K562 (cell line): ENCODE measurements at regions not wholly inside any gene's neighbourhood (a gene's known extent, or its start where the extent isn't known, plus 50 kb on each side); places are given as distances from the start of the nearest gene placed in this dataset.

Experiments used
- BCOR ChIP-seq: fragments of 450-650 bp; IDR thresholded peaks from 2 replicates; pipeline ENCODE4 v1.6.1; 2016
- CTCF ChIP-seq, 3 experiments: IDR thresholded peaks in 2 of 3; conservative IDR thresholded peaks in 1 of 3; 2 replicates each; pipeline ENCODE4 v1.5.1; 2011 to 2012; ENCODE audit warnings: low read length in 3 of 3, mild to moderate bottlenecking in 3 of 3, control low read depth in 2 of 3, improper control_type of control experiment in 1 of 3, inconsistent platforms in 1 of 3, low read depth in 1 of 3, mixed read lengths in 1 of 3, moderate library complexity in 1 of 3; ENCODE audit not compliant: insufficient read depth in 2 of 3
- ETS2 ChIP-seq: IDR thresholded peaks from 2 replicates; pipeline ENCODE4 v1.6.1; 2016; ENCODE audit warnings: borderline replicate concordance, missing genetic modification characterization, mild to moderate bottlenecking, moderate library complexity, missing compliant biosample characterization; ENCODE audit not compliant: poor library complexity, severe bottlenecking
- FOXJ2 ChIP-seq: fragments of 200-800 bp; sonication (Bioruptor generic); IDR thresholded peaks from 2 replicates; pipeline ENCODE4 v1.6.1; 2016; ENCODE audit warnings: missing genetic modification characterization, missing compliant biosample characterization
- GATAD2A ChIP-seq: fragments of 450-650 bp; IDR thresholded peaks from 2 replicates; pipeline ENCODE4 v1.6.1; 2017
- HDAC2 ChIP-seq: fragments of 450-650 bp; IDR thresholded peaks from 2 replicates; pipeline ENCODE4 v1.6.1; 2016; ENCODE audit warnings: mild to moderate bottlenecking
- HNRNPUL1 ChIP-seq: fragments of 200-400 bp; formaldehyde crosslinking; IDR thresholded peaks from 2 replicates; pipeline ENCODE4 v1.6.1; 2017; ENCODE audit warnings: low read length
- HSF4 ChIP-seq: fragments of 250-450 bp; sonication (Bioruptor Pico); IDR thresholded peaks from 2 replicates; pipeline ENCODE4 v2.1.2; 2022; ENCODE audit warnings: mild to moderate bottlenecking, moderate library complexity, borderline replicate concordance
- KHSRP ChIP-seq: fragments of 450-650 bp; IDR thresholded peaks from 2 replicates; pipeline ENCODE4 v1.6.1; 2017
- LEF1 ChIP-seq: fragments of 450-650 bp; IDR thresholded peaks from 2 replicates; pipeline ENCODE4 v1.6.1; 2016; ENCODE audit warnings: mild to moderate bottlenecking
- MCM3 ChIP-seq: fragments of 450-650 bp; IDR thresholded peaks from 2 replicates; pipeline ENCODE4 v1.6.1; 2016
- NFIC ChIP-seq: fragments of 450-650 bp; IDR thresholded peaks from 2 replicates; pipeline ENCODE4 v1.6.1; 2017; ENCODE audit warnings: mild to moderate bottlenecking, inconsistent platforms
- PTTG1 ChIP-seq: fragments of 450-650 bp; IDR thresholded peaks from 2 replicates; pipeline ENCODE4 v1.6.1; 2016; ENCODE audit warnings: low read depth, mild to moderate bottlenecking, missing genetic modification characterization, missing compliant biosample characterization
- SFPQ ChIP-seq: fragments of 200-400 bp; formaldehyde crosslinking; IDR thresholded peaks from 2 replicates; pipeline ENCODE4 v1.6.1; 2017; ENCODE audit warnings: mild to moderate bottlenecking, low read depth, low read length, moderate library complexity
- SIN3A ChIP-seq, 2 experiments: fragments of 150-350 bp in 1 of 2; IDR thresholded peaks; 2 replicates each; pipeline ENCODE4 v1.6.1; 2011 to 2016; ENCODE audit warnings: borderline replicate concordance in 2 of 2, low read depth in 2 of 2, low read length in 2 of 2, mild to moderate bottlenecking in 2 of 2, moderate library complexity in 2 of 2; ENCODE audit not compliant: control insufficient read depth in 1 of 2
- SIRT6 ChIP-seq: IDR thresholded peaks from one replicate; pipeline ENCODE4 v1.6.1; 2012; ENCODE audit warnings: low read depth, mild to moderate bottlenecking, control low read depth, inconsistent platforms, low read length, moderate library complexity
- SNRNP70 ChIP-seq: fragments of 200-400 bp; formaldehyde crosslinking; optimal IDR thresholded peaks from 2 replicates; pipeline ENCODE3; 2017; ENCODE audit warnings: low read depth, low read length
- TBP ChIP-seq: optimal IDR thresholded peaks from 2 replicates; pipeline ENCODE3; 2011; ENCODE audit warnings: low read depth, low read length, improper control_type of control experiment
- TCF3 ChIP-seq: sonication (generic); formaldehyde crosslinking; IDR thresholded peaks from 2 replicates; pipeline ENCODE4 v1.4.0; 2020; ENCODE audit warnings: mild to moderate bottlenecking, missing genetic modification reagents
- TEAD4 ChIP-seq, 2 experiments: sonication (generic) in 1 of 2; formaldehyde crosslinking in 1 of 2; IDR thresholded peaks; 2 replicates each; pipeline versions ENCODE4 v1.6.1 to v1.8.0; 2012 to 2022; ENCODE audit warnings: borderline replicate concordance in 1 of 2, inconsistent platforms in 1 of 2, low read length in 1 of 2, mild to moderate bottlenecking in 1 of 2, missing genetic modification reagents in 1 of 2
- U2AF2 ChIP-seq: fragments of 200-400 bp; formaldehyde crosslinking; optimal IDR thresholded peaks from 2 replicates; pipeline ENCODE3; 2017; ENCODE audit warnings: low read depth, mild to moderate bottlenecking, low read length
- ZNF134 ChIP-seq: fragments of 250-450 bp; sonication (Bioruptor Pico); conservative IDR thresholded peaks from 2 replicates; pipeline ENCODE4 v1.4.0; 2020
- ZNF384 ChIP-seq: IDR thresholded peaks from 2 replicates; pipeline ENCODE4 v1.6.1; 2012; ENCODE audit warnings: low read depth, low read length, improper control_type of control experiment
- ZNF76 ChIP-seq: fragments of 250-450 bp; sonication (Bioruptor Pico); IDR thresholded peaks from 2 replicates; pipeline ENCODE4 v1.4.0; 2020; ENCODE audit warnings: mild to moderate bottlenecking, moderate library complexity, borderline replicate concordance
- TF ChIP-seq, protein P1 (sequence below): sonication (generic); formaldehyde crosslinking; IDR thresholded peaks from 2 replicates; pipeline ENCODE4 v1.5.0; 2020; ENCODE audit warnings: missing genetic modification reagents

DNA sequence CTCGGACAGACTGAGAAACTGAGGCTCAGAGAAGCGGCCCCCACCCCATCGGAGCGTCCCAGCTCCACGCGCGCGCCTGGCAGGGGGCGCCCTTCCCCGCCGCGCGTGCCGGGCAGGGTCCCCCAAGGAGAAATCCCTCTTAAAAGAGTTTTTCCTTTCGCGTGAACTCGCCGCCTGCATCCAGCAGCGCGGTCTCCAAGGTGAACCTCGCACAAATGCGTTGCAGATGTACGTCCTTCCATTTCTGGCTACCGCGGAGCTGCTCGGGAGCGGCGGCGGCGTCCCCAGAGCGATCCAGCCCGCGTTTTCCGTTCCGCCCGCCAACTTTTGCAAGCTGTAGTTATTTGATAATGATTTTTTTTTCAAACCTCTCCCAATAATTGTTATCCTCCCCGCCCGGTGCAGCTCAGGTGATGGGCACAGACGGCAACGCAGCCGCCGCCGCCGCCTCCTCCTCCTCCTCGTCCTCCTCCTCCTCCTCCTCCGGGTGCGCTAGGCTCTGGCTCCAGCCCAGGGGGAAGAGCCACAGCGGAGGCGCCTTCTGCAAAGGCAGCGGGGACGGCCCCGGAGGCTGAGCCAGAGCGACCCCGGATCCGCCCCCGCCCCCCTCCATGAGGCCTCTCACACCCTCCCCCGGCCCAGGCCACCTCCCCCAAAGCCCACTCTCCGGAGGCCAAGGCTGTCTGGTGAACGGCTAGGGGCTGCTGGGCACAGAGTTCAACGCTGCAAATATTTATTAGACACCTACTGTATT lies 74.0 kb upstream of the CUX1 start (continued):
- TF ChIP-seq SIN3A (IDR thresholded peaks at IDR 0.05; ENCODE audit: borderline replicate concordance in 2 of 2, control insufficient read depth in 1 of 2, low read depth in 2 of 2, low read length in 2 of 2) (no peak), HDAC2 (0 out of 2 replicates have a peak, but pooled peaks have one; percentile 26), ZNF384 (peak; percentile 79), SNRNP70 (no peak), TCF3 (peak; percentile 68), NFIC (peak; percentile 76), LEF1 (no peak), BCOR (peak; percentile 84), ZNF134 (CRISPR knock-in tag) (no peak), PTTG1 (tag) (no peak), ZNF76 (CRISPR knock-in tag) (0 out of 2 replicates have a peak, but pooled peaks have one; percentile 13), U2AF2 (no peak), TEAD4 (IDR thresholded peaks at IDR 0.05; ENCODE audit: low read length) (0 out of 2 replicates have a peak, but pooled peaks have one; percentile 9), TEAD4 (CRISPR knock-in tag; IDR thresholded peaks at IDR 0.05; ENCODE audit: borderline replicate concordance) (no peak), FOXJ2 (tag) (no peak), SIRT6 (no peak), CTCF (IDR thresholded peaks at IDR 0.05 in 2 of 3, conservative IDR thresholded peaks at IDR 0.05 in 1 of 3; ENCODE audit: insufficient read depth in 2 of 3, low read depth in 1 of 3, low read length in 3 of 3) (peak; percentile 48 to 72 (median 49); a peak in 5 of 6 replicates), SFPQ (no peak), TBP (no peak), HNRNPUL1 (no peak), GATAD2A (peak; percentile 45; the same call in 1 of the 2 replicates), HSF4 (CRISPR knock-in tag) (no peak), MCM3 (no peak), ETS2 (tag) (no peak), KHSRP (no peak)
- TF ChIP-seq, protein P1, sequence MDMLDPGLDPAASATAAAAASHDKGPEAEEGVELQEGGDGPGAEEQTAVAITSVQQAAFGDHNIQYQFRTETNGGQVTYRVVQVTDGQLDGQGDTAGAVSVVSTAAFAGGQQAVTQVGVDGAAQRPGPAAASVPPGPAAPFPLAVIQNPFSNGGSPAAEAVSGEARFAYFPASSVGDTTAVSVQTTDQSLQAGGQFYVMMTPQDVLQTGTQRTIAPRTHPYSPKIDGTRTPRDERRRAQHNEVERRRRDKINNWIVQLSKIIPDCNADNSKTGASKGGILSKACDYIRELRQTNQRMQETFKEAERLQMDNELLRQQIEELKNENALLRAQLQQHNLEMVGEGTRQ: no peak
